Mesenteric fat pad (tissue), 1 donor: ENCODE measurements at regions not wholly inside any gene's neighbourhood (a gene's known extent, or its start where the extent isn't known, plus 50 kb on each side); places are given as distances from the start of the nearest gene placed in this dataset.

Experiments used
- DNase-seq: peaks from one replicate; pipeline ENCODE4 v3.0.0-alpha.2; 2020; ENCODE audit warnings: low spot score
- donor health status: DM: yes; HTN: yes; CAD: no.

DNA sequence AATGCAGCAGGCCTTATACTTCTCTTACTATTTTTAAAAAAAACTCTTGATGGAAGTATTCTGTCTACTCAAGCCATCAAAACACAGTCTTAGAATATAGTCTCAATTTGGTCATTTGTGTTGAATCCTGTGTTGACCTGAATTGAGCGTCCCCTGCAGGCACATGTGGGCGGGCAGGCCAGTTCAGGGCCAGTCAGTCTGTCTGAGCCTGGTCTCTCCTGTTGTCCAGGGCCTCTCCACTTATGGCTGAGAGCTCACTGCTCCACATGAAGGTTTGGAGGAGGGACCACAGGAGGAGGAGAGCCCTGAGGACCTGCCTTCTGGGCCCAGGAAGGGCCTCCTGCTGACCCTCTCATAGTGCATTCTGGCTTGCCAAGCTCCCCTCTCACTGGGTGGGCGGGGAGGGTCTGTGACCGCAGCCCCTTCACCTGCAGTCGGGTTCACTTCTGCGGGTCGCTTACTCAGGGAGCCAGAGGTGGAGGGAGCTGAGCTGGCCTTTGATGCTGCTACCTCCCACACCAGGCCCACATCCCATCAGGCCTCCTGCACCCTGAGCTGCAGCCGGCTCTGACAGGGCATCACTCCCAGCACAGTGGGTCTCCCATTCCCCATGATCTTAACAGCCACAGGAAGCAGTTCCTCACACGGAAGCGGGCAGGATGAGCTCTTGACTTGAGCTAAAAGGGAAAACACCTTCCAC lies 178.2 kb upstream of the S1PR3 start:
- no peak for DNase-seq

DNA sequence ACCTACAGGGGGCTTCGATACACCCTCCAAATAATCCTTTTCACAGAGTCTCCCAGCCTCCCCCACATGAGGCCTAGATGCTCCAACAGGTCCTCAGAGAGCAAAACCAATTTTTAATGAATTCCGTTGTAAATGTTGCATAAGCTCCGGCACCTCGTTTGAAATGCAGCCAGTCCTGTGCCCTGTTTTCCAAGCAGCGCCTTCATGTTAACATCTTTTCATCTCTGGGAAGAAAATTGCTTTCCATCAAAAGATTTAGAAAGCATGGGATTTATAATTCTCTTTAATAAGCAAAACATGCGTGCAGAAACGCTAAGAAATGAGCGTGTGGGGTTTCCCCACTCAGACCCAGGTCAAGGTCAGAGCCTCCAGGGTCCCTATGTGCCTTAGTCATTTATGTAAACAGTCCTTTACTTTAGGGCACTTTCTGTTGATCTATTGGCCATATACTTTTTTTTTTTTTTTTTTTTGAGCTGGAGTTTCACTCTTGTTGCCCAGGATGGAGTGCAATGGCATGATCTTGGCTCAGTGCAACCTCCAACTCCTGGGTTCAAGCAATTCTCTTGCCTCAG lies 177.5 kb upstream of the S1PR3 start:
- DNase-seq = no peak

DNA sequence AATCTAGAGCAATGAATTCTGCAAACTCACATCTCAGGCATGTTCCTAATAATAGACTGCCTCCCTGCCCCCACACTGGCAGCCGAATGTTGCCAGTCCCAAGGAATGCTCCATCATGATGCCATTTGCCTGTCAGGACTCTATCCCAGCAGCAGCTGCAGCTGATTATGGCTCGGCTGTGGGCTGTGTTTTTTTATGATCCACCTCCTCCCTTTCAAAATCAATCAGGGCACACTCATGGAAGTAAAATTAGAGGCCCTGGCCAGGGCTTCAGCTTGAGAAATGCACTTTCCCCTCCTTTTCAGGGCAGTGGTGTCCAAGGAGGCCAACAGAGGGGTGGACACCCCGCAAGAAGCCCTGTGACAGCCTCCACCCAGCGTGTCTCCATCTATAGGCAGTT lies 176.7 kb upstream of the S1PR3 start:
- DNase-seq = no peak

DNA sequence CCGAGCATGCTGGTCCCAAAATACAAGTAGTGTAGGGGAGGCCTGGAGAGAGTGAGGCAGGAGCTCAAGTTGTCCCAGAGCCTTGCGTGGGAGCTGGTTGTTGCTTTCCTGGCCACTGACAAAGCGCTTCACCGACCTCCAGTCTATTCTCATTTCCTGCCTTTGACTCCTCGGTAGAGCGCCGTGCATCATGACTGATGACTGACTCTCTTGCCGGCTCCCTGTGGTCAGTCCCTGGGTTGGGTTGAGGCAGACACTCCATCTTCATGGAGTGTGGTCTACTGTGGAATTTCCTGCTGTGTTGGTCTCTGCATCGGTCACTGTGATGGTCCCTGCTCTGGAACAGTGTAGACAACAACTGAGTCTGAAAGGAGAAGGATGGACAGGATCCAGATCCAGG lies 175.1 kb upstream of the S1PR3 start:
- no peak for DNase-seq

DNA sequence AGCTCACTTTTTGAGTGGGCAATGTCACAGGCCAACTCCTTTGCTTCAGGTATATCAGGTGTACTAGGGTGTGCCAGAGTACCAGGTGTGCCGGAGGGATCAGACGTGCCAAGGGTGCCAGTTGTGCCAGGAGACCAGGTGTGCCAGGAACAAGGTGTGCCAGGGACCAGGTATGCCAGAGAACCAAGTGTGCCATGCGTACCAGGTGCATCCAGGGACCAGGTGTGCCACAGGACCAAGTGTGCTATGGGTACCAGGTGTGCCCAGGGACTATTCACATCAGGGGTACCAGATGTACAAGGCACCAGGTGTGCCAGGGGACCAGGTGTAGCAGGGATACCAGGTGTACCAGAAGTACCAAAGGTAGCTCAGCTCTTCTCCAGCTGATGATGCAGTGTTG lies 174.7 kb upstream of the S1PR3 start:
- DNase-seq = no peak

DNA sequence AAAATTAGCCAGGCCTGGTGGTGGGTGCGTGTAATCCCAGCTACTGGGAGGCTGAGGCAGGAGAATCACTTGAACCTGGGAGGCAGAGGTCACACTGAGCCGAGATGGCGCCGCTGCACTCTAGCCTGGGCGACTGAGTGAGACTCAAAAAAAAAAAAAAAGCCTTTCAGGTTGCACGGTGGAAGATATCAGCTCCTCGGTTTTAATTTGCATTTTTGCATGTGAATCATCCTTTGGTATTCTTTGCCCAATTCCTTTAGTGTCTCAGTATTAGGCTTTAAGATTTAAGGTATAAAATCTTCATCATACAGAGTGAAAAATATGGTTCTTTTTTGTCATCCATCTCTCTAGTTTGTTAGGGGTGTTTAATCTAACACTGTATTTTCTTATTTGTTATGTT lies 173.6 kb upstream of the S1PR3 start:
- no peak for DNase-seq

DNA sequence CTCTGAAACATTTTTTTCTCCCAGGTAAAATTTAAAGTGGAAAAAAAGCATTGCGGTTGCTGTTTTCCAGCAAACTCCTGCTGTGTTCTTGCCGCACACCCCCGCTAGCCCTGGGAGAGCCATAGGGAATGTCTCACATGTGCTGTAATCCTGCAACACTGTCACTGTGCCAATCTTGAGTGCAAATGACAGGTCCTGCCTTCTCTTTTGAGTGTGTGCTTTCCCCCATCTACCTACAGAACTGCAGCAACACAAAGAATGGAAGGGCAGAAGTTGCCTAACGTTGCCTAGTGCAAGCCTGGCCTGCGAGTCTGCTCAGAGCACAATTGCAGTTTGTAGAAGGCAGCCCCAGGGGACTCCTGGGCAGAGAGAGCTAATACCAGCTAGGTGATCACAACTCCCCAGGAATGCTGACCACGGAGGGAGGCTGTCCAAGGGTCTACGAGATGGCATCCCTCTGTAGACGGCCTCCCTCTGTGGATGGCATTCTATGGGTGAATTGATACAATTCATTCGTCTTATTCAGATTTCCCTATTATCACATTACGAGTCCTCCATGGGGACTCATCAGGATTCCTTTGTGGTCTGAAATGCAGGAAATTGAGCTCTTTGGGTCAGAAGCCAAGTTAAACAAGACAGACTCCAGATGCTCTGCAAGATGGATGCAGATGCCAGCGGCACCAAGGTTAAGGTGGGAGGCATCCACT lies 172.6 kb upstream of the S1PR3 start:
- DNase-seq = no peak

DNA sequence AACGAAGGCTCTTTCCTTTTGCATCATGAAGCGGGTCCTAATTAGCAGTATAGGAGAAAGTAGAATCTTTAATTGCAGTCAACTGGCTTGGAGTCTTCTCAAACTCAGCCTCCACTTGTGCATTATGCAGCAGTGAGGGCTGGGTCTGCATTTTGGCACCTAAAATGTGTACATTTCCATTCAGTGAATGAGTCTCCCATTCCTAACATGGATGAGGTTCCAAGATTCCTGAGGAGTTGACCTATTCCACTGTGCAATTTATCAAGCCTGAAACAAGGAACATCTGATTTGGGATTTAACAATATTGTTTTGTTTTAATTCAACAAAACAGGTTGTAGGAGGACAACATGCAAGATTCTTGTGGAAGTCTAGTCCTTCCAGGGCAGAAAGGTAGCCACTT lies 171.8 kb upstream of the S1PR3 start:
- no peak for DNase-seq

DNA sequence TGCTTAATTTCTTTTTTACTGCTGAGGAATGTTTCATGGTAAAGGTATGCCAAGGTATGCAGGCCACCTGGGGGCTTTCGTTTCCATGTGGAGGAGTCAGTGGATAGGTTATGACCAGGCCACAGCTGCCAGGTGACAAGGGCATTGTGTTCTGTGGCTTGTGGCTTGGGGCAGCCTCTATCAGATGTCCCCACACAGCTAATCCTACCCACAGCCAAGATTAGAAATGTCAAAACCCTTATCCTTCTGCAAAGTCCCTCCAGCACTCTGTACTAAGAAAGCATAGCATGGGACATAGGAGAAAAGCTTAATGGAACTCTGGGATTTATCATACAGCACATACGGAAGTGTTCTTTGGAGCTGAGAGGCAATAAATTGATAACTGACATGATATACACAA lies 171.2 kb upstream of the S1PR3 start:
- DNase-seq = no peak

DNA sequence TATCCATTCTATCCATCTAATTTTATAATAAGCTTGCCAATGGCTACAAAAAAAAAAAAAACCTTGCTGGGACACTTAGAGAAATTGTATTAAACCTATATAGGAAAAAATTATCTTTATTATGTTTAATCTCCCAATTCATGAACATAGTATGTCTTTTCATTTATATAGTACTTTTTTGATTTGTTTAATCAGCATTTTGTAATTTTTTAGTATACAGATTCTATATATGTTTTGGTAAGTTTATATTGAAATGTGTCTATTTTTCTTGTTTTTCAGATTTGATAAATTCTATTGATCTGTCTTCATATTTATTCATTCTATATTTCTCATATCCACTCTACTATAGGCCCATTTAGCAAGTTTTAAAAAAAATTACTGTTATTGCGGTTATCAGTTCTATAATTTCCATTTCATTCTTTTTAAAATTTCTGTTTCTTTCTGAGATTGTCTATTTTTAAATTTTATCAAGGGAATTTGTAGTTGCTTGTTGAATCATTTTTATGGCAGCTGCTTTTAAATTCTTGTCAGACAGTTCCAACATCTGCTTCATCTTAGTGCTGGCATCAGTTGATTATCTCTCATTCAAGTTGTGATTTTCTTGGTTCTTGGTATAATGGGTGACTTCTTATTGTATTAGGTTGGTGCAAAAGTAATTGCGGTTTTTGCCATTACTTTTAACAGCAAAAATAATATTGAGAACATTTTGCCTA lies 170.1 kb upstream of the S1PR3 start:
- no peak for DNase-seq

DNA sequence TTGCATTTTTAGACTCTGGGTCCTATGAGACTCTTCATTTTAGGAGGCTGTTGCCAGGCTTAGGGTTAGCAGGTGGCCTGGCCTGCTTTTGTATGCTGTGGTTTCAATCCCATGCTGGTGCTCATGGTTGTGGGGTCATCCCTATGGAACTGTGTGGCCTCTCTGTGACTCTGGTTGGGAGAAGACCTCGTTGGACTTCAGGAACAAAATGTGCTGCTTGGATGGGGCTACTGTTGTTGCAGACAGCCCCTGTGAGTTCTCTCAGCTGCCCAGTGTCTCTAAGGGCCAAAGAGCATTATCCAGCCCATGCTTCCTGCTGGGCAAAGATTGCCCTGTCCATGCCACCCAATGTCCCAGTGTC lies 169.5 kb upstream of the S1PR3 start:
- DNase-seq = no peak

DNA sequence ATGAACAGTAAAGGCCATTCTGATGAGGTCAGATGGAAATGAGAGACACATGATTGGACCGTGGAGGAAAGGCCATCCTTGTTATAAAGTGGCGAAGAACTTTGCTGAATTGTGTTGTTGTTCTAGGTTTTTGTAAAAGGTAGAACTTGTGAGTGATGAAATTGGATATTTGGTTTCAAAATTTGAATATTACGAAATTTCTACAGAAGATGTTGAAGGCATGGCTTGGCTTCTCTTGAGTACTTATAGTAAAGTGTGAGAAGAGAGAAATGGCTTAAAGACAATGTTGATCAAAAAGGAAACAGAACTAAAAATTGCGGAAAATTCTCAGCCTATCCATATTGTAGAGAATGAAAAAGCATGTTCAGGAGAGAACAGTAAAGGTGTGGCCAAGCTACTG lies 166.6 kb upstream of the S1PR3 start:
- DNase-seq = no peak

DNA sequence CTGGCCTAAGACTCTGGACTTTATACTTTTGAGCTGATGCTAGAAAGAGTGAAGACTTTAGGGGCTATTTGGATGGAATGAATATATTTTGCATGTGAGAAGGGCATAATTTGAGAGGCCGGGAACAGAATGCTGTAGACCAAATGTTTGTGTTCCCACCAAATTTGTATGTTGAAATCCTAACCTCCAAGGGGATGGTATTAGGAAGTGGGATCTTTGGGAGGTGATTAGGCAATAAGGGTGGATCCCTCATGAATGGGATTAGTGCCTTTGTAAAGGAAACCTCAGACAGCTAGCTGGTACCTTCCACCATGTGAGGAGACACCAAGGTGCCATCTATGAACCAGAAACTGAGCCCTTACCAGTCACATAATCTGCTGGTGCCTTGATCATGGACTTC lies 165.1 kb upstream of the S1PR3 start:
- DNase-seq = no peak

DNA sequence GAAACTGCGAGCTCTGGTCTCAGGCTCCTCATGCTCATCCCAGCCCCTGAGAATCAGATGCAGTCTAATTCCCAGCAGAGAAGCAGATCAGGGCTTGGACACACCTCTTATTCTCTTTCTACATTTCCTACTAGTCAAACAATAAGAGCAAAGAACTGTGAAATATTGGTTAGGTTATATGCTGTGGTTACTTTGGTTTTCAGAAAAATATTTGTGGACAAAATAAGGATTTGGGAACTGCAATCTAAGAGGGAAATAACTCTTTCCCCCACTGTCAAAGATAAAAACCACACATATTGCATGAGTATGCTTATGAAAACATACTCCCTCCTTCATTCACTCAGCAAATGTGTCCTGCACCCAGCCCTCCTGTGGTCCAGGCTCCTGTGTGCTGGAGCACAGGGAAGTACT lies 164.5 kb upstream of the S1PR3 start:
- no peak for DNase-seq

DNA sequence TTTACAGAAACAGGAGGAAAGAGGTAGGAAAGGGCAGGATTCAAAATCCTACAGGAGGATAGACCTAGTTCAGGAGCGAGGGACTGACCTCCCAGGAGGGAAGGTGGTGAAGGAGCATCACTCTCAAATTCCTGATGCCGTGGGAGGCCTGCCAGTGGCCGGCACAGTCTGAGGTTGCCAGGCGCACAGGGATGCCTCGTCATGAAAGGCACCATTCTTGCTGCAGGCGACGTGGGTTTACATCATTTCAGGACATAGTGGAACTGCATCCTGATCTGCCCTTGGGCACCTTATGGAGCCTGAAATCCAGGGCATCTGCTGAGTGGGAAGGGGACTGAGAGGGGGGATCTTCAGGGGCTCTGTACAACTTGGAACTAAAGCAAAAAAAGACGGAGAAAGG lies 163.2 kb upstream of the S1PR3 start:
- no peak for DNase-seq

DNA sequence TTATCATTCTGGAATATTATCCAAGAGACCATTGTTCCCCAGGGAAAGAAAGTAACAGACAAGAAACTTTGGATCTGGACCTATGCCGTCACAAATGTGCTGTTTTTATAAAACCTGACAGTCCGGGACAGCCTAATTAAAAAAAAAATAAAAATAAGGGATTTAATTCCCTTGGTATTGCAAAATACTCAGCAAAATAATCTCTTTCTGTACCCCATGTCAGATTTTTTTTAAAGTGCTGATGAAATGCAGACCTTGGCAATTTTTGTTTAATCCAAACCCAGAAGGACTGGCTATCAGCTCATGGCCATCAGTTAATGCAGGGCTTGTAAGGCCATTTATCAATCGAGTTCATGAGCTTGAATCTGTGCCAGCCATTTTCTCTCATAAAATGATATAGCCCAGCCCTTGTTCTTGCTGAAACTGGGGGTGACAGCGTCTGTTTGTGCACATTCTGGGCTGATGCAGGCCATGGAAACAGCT lies 162.7 kb upstream of the S1PR3 start:
- no peak for DNase-seq

DNA sequence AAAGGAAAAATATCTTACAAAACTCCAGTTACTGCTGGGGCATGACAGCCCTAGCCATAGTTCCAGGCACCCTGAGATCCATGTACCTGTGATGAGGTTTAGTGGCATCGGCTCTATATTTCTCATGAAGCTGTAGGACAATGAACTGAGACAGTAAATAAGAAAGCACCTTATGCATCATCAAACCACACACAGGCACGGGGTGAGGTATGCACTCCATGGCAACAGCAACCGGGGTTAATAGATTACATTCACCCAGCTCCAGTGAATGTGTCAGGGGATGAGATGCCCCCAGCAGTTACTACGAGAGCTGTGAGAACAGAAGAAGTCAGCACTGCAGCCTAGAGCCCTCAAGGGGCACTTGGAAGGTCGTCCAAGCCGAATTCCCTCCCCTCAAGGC lies 162.0 kb upstream of the S1PR3 start:
- DNase-seq = no peak

DNA sequence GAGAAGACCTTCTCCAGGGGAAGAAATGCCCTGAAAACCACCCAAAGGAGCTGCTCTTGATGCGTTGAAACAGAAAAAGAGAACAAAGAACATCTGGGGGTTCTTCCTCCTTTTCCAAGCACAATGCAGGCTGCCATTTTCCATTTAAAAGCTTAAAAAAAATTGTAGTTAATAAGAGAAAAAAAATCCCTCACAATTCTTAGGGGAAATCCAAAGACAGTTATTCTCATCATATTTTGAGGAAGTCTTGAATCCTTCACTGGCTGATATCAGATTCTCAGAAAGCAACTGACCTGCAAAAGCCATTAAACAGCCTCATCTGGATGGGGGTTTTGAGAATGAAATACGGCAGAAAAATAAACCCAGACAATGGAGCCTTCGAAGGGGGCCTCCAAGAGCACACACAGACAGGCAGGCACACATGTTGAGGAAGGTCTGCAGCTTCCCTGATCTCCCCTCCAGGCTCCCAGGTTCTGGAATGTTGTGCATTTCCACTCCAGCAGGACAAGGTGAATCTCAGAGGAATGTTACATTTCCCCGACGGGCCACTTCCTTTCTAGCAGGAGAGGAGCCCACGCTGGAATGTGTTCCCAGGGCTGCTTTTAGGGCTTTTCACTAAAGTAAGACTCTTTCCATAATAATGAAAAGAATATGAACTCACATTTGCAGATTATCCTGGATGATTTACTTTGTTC lies 159.4 kb upstream of the S1PR3 start:
- no peak for DNase-seq

DNA sequence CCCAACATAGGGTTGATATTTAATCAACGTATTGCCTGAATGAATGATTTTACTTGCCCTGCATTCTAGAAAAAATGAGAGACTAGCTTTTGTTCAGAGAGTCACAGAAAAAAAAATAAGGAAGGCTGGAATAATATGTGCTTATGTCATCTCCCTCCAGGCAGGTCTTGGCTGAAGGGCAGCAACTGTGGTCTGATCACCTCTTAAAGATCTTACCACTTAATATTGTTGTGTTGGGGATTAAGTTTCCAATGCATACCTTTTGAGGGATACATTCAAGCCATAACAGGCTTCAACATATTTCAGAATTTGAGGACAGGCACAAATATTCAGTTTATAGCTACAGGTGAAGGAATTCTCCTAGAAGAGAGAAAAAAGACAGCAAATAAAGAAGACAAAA lies 157.3 kb upstream of the S1PR3 start:
- no peak for DNase-seq

DNA sequence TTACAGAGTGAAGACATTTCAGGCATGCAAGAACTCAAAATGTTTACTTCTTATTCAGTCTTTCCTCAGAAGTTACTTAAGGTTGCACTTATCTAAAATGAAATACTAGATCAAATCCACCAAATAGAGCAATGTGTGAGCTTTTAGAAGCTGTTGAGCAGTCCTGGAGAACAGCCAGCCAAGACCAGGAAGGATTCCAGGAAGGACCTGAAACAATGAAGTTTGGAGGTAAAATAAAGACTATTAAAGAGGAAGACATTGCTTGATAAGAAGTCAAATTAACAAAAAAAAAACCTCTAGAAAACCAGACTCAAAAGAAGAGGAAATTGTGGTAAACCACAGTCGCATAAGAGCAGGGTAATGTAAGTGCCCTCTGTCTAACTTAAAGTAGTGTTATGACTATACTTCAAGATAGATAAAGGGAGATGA lies 156.2 kb upstream of the S1PR3 start:
- DNase-seq = no peak

DNA sequence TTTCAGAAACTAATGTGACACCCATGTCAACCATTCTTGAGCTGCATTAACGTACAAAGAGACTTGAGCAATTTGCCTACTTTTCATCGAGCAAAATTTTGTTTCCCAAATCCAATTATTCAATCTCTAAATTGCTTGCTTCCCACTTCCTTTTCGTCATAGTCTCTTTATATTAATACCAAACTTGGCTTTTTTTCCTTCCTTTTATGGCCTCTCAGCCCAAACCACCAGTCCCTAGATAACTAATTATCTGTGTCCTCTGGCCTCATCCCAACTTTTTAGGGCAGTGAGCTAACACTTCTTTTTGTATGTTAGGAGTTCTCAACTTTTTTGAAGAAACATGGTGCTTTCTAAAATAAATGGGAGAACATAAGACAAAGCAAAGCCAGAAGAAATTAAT lies 155.5 kb upstream of the S1PR3 start:
- no peak for DNase-seq

DNA sequence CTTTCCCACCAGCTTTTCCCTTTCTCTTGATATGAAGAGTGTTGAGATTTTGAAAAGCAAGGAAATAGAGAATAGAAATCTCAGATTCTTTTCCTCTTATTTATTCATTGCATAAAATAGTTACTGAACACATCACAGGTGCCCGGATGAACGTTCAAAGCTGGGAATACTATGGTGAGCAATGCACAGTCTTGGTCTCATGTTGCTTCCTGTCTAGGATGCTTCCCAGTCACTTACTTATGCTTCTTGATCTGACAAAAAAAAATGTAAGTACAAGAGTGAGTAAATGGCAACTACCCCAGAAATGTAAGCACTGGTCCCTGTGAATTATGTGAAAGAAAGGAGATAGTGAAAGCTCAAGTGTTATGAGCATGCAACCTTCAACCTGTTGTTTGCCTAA lies 153.5 kb upstream of the S1PR3 start:
- no peak for DNase-seq
